Right lobe of liver (tissue), 4 donors: ENCODE measurements at regions not wholly inside any gene's neighbourhood (a gene's known extent, or its start where the extent isn't known, plus 50 kb on each side); places are given as distances from the start of the nearest gene placed in this dataset.
"Not testable (repeated sequence)": the region's sequence is repeated elsewhere in the genome, so short reads cannot be mapped to it uniquely, and the experiment has no call there.

Experiments
- POLR2A ChIP-seq: fragments of 450-650 bp; IDR thresholded peaks from one replicate; pipeline ENCODE4 v1.6.1; 2017; ENCODE audit warnings: antibody characterized with exemption, mild to moderate bottlenecking
- TF ChIP-seq, protein P1 (sequence below), 4 donors: fragments of 200-600 bp in 3 of 4; fragments of 450-650 bp in 1 of 4; IDR thresholded peaks; one replicate each; pipeline versions ENCODE4 v1.5.1 to v1.8.0; 2016 to 2022; ENCODE audit warnings: antibody characterized with exemption in 4 of 4, mild to moderate bottlenecking in 2 of 4
- donor health status: DM: no; HTN: no; CAD: no.
- donor health status: DM: no; HTN: no; CAD: no.
- donor health status: DM: no; HTN: yes; CAD: no.

GRCh38 chr16:52655916-52656315, 109.0 kb upstream of the TOX3 start:
- TF ChIP-seq, protein P1, sequence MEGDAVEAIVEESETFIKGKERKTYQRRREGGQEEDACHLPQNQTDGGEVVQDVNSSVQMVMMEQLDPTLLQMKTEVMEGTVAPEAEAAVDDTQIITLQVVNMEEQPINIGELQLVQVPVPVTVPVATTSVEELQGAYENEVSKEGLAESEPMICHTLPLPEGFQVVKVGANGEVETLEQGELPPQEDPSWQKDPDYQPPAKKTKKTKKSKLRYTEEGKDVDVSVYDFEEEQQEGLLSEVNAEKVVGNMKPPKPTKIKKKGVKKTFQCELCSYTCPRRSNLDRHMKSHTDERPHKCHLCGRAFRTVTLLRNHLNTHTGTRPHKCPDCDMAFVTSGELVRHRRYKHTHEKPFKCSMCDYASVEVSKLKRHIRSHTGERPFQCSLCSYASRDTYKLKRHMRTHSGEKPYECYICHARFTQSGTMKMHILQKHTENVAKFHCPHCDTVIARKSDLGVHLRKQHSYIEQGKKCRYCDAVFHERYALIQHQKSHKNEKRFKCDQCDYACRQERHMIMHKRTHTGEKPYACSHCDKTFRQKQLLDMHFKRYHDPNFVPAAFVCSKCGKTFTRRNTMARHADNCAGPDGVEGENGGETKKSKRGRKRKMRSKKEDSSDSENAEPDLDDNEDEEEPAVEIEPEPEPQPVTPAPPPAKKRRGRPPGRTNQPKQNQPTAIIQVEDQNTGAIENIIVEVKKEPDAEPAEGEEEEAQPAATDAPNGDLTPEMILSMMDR (IDR thresholded peaks at IDR 0.05): not testable (repeated sequence)
- not testable (repeated sequence) for TF ChIP-seq POLR2A
